ENCODE measurements at regions not wholly inside any gene's neighbourhood (a gene's known extent, or its start where the extent isn't known, plus 50 kb on each side); places are given as distances from the start of the nearest gene placed in this dataset.
"Not testable (repeated sequence)": the region's sequence is repeated elsewhere in the genome, so short reads cannot be mapped to it uniquely, and the experiment has no call there.

DNA sequence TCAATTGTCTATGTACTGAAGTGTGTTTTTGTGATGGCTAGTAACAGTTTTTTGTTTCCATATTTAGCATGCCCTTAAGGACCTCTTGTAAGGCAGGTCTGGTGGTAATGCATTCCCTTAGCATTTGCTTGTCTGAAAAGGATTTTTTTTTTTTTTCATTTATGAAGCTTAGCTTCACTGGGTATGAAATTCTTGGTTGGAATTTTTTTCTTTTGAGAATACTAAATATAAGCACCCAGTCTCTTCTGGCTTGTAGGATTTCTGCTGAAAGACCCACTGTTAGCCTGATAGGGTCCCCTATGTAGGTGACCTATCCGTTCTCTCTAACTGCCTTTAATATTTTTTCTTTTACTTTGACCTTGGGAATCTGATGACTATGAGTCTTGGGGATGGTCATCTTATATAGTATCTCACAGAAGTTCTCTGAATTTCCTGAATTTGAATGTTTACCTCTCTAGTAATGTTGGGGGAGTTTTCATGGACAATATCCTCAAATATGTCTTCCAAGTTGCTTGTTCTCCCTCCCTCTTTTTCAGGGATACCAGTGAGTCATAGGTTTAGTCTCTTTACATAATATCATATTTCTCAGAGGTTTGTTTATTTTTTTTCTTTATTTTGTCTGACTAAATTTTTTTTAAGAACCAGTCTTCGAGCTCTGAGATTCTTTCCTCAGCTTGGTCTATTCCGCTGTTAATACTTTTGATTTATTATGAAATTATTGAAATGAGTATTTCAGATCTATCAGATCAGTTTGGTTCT lies 157.1 kb upstream of the PGRMC2 start:
- 91 to 98% (median 96%) methylated on average over 3 of the region's 3 CpGs for WGBS, 4 donors
- DNase-seq (no peak), ATAC-seq (no peak)
- TF ChIP-seq, protein P1, sequence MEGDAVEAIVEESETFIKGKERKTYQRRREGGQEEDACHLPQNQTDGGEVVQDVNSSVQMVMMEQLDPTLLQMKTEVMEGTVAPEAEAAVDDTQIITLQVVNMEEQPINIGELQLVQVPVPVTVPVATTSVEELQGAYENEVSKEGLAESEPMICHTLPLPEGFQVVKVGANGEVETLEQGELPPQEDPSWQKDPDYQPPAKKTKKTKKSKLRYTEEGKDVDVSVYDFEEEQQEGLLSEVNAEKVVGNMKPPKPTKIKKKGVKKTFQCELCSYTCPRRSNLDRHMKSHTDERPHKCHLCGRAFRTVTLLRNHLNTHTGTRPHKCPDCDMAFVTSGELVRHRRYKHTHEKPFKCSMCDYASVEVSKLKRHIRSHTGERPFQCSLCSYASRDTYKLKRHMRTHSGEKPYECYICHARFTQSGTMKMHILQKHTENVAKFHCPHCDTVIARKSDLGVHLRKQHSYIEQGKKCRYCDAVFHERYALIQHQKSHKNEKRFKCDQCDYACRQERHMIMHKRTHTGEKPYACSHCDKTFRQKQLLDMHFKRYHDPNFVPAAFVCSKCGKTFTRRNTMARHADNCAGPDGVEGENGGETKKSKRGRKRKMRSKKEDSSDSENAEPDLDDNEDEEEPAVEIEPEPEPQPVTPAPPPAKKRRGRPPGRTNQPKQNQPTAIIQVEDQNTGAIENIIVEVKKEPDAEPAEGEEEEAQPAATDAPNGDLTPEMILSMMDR (IDR thresholded peaks at IDR 0.05): no peak
- TF ChIP-seq POLR2A (IDR thresholded peaks at IDR 0.05): no peak
- intact Hi-C loops (cut with DNase I): no loop called here
- no peaks in the 10 kb centered on the region for H3K27me3 ChIP-seq
- no peaks in the 10 kb centered on the region for H3K36me3 ChIP-seq
- no peak overlapping the region for H3K27ac ChIP-seq
- H3K4me1 ChIP-seq: no peaks in the 10 kb centered on the region
- no peak overlapping the region for H3K4me3 ChIP-seq
- H3K9me3 ChIP-seq: peaks cover 0 to 38% (median 8%) of the 10 kb centered on the region in 12 donors

DNA sequence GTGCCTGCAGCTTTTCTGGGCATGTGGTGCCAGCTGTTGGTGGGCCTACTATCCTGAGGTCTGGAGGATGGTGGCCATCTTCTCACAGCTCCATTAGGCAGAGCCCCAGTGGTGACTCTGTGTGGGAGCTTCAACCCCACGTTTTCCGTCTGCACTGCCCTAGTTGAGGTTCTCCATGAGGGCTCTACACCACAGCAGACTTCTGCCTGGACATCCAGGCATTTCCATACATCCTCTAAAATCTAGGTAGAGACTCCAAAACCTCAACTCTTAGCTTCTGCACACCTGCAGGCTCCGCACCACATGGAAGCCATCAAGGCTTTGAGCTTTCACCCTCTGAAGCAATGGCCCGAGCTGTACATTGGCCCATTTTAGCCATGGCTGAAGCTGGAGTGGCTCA lies 153.3 kb upstream of the PGRMC2 start:
- Histone ChIP-seq H3K27me3 (no peaks in the 10 kb centered on the region), H3K4me1 (no peaks in the 10 kb centered on the region), H3K36me3 (no peaks in the 10 kb centered on the region), H3K27ac (no peak overlapping the region), H3K4me3 (no peak overlapping the region), H3K9me3 (peaks cover 0 to 51% (median 11%) of the 10 kb centered on the region in 12 donors)
- no peak for ATAC-seq
- intact Hi-C loops (cut with DNase I): no loop called here
- no peak for DNase-seq
- WGBS, 4 donors: 82 to 100% (median 90%) methylated on average over 3 to 4 of the region's 4 CpGs
- TF ChIP-seq, protein P1 (IDR thresholded peaks at IDR 0.05): no peak
- no peak for TF ChIP-seq POLR2A (IDR thresholded peaks at IDR 0.05)

DNA sequence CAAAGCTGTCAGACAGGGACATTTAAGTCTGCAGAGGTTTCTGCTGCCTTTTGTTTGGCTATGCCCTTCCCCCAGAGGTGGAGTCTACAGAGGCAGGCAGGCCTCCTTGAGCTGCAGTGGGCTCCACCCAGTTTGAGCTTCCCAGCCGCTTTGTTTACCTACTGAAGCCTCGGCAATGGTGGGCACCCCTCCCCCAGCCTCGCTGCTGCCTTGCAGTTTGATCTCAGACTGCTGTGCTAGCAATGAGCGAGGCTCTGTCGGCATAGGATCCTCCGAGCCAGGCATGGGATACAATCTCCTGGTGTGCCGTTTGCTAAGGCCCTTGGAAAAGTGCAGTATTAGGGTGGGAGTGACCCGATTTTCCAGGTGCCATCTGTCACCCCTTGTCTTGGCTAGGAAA lies 149.4 kb upstream of the PGRMC2 start:
- ATAC-seq; H3K27ac ChIP-seq; H3K27me3 ChIP-seq; DNase-seq; intact Hi-C loops (cut with DNase I); H3K4me3 ChIP-seq; H3K36me3 ChIP-seq; H3K4me1 ChIP-seq: not testable (repeated sequence)
- 89 to 93% (median 92%) methylated on average over 6 to 8 of the region's 8 CpGs for WGBS, 4 donors
- peaks cover 0 to 26% (median 3%) of the 10 kb centered on the region in 12 donors for H3K9me3 ChIP-seq

- Histone ChIP-seq H3K9me3 (peaks cover 0 to 22% (median 0%) of the 10 kb centered on the region in 12 donors), H3K4me3 (peak overlapping the region in 1 of 12 donors; percentile 41), H3K4me1 (peaks cover 0 to 18% (median 8%) of the 10 kb centered on the region in 12 donors)
- DNase-seq, H3K27ac ChIP-seq, H3K36me3 ChIP-seq, H3K27me3 ChIP-seq, ATAC-seq: not testable (repeated sequence)
- 91 to 96% (median 95%) methylated on average over 2 of the region's 2 CpGs for WGBS, 4 donors
- intact Hi-C loops (cut with DNase I): loop anchor here in 2 of 10 donors (5.0 to 10.0 kb wide), 2 partner anchors 42 to 94 kb away; no protein-coding TSS in a partner anchor
Observed at GRCh38 chr4:128429023-128429613, 141.5 kb upstream of the PGRMC2 start.

GRCh38 chr4:128428397-128428796 lies 140.8 kb upstream of the PGRMC2 start:
- Histone ChIP-seq H3K36me3 (no peaks in the 10 kb centered on the region), H3K27me3 (no peaks in the 10 kb centered on the region), H3K9me3 (peaks cover 0 to 22% (median 0%) of the 10 kb centered on the region in 12 donors), H3K27ac (peak overlapping the region in 5 of 12 donors; percentile 5 to 53 (median 23)), H3K4me3 (peak overlapping the region in 4 of 12 donors; percentile 23 to 41 (median 29)), H3K4me1 (peaks cover 0 to 18% (median 10%) of the 10 kb centered on the region in 12 donors)
- no peak for TF ChIP-seq POLR2A (IDR thresholded peaks at IDR 0.05)
- TF ChIP-seq, protein P1 (IDR thresholded peaks at IDR 0.05): no peak
- intact Hi-C loops (cut with DNase I): loop anchor here in 2 of 10 donors (5.0 to 10.0 kb wide), 2 partner anchors 41 to 94 kb away; no protein-coding TSS in a partner anchor
- 91 to 97% (median 95%) methylated on average over 3 of the region's 3 CpGs for WGBS, 4 donors
- ATAC-seq (peak in 1 of 4 donors; percentile 4), DNase-seq (no peak)

Measured in heart left ventricle (tissue), 16 donors.